ENCODE measurements at regions not wholly inside any gene's neighbourhood (a gene's known extent, or its start where the extent isn't known, plus 50 kb on each side); places are given as distances from the start of the nearest gene placed in this dataset.
A peak's percentile ranks its signal among the peaks of the same experiment; 100 is the strongest.
"Not testable (repeated sequence)": the region's sequence is repeated elsewhere in the genome, so short reads cannot be mapped to it uniquely, and the experiment has no call there.

DNA sequence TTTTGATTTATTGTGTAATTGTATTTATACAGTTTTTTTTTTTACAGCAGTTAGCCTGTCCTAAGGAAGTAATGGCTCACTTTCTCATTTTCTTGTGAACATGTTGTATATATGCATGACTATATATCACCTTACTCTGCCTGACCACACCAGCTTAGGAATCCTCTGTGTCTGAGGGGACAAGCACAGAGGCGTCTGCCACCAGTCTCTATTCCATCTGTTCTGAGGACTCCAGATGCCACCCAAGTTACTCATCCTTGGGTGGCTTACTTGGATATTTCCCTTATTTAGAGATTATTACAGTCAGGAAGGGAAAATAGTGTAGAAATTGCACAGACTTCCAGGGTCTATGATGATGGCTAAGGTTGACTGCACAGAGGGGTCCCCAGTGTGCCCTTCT lies 256.3 kb upstream of the C9orf72 start:
- Mint-ChIP-seq H3K4me3 (no peak overlapping the region), H3K4me1 (peaks cover 4% of the 10 kb centered on the region)

DNA sequence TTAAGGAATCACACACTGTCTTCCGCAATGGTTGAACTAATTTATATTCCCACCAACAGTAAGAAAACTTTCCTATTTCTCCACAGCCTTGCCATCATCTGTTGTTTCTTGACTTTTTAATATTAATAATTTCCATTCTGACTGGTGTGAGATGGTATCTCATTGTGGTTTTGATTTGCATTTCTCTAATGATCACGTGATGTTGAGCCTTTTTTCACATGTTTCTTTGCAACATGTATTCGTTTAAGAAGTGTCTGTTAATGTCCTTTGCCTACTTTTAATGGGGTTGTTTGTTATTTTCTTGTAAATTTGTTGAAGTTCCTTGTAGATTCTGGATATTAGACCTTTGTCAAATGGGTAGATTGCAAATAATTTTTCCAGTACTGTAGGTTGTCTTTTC lies 258.8 kb upstream of the C9orf72 start:
- not testable (repeated sequence) for H3K36me3 Mint-ChIP-seq (ENCODE audit: low read depth); H3K4me1 Mint-ChIP-seq; H3K4me3 Mint-ChIP-seq; H3K27ac Mint-ChIP-seq; H3K9me3 Mint-ChIP-seq; H3K27me3 Mint-ChIP-seq (ENCODE audit: low read depth)

More for the DNA sequence above, 256.3 kb upstream of the C9orf72 start:
- TF ChIP-seq, protein P1, sequence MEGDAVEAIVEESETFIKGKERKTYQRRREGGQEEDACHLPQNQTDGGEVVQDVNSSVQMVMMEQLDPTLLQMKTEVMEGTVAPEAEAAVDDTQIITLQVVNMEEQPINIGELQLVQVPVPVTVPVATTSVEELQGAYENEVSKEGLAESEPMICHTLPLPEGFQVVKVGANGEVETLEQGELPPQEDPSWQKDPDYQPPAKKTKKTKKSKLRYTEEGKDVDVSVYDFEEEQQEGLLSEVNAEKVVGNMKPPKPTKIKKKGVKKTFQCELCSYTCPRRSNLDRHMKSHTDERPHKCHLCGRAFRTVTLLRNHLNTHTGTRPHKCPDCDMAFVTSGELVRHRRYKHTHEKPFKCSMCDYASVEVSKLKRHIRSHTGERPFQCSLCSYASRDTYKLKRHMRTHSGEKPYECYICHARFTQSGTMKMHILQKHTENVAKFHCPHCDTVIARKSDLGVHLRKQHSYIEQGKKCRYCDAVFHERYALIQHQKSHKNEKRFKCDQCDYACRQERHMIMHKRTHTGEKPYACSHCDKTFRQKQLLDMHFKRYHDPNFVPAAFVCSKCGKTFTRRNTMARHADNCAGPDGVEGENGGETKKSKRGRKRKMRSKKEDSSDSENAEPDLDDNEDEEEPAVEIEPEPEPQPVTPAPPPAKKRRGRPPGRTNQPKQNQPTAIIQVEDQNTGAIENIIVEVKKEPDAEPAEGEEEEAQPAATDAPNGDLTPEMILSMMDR (IDR thresholded peaks at IDR 0.05; ENCODE audit: unreplicated experiment in 3 of 3), result no peak
- Mint-ChIP-seq H3K27me3 (ENCODE audit: low read depth) (no peaks in the 10 kb centered on the region), H3K9me3 (peaks cover 5% of the 10 kb centered on the region), H3K27ac (no peak overlapping the region), H3K36me3 (ENCODE audit: low read depth) (no peaks in the 10 kb centered on the region)

DNA sequence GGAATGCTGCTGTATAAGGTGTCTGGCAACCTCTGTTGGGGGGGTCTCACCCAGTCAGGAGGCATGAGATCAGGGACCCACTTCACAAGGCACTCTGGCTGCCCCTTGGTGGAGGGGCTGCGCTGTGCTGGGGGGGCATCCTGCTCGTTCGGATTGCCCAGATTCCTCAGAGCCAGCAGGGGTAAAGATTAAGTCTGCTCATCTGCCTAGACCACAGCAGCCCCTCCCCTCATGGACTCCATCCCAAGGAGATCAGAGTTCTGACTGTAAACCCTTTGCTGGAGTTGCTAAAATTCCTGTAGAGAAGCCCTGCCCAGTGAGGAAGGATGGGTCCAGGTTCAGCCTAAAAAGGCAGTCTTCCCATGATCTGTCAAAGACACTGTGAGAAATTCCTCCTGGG lies 262.0 kb upstream of the C9orf72 start:
- Mint-ChIP-seq H3K4me3 (no peak overlapping the region), H3K4me1 (peaks cover 6% of the 10 kb centered on the region), H3K9me3 (peaks cover 5% of the 10 kb centered on the region), H3K27ac (no peak overlapping the region), H3K36me3 (ENCODE audit: low read depth) (no peaks in the 10 kb centered on the region), H3K27me3 (ENCODE audit: low read depth) (no peaks in the 10 kb centered on the region)
- TF ChIP-seq, protein P1 (IDR thresholded peaks at IDR 0.05; ENCODE audit: unreplicated experiment in 3 of 3), result no peak

DNA sequence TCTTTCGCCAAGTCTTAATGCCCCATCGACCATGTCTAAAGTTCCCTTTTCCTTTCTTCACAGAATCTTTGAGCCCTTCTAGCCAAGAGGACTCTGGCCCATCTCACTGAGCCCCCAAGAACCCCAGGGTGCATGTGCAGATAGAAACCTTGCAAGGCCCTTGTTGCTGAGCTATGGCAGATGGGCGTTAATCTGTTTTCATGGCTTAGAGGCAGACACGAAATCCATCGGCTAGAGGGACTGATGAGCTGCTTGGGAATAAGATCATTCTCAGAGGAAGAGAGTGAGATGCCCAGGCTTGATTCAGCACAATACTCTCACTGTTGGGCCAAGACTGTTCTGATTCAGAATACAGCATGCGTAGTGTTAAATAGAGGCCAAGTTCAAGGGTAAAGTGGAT lies 262.5 kb upstream of the C9orf72 start:
- no peak overlapping the region for H3K4me3 Mint-ChIP-seq
- H3K27me3 Mint-ChIP-seq (ENCODE audit: low read depth), result no peaks in the 10 kb centered on the region
- H3K27ac Mint-ChIP-seq, result peak overlapping the region in 2 of 3 experiments; percentile 5 to 64
- H3K36me3 Mint-ChIP-seq (ENCODE audit: low read depth), result no peaks in the 10 kb centered on the region
- TF ChIP-seq, protein P1 (IDR thresholded peaks at IDR 0.05; ENCODE audit: unreplicated experiment in 3 of 3), result no peak
- H3K4me1 Mint-ChIP-seq, result peaks cover 6% of the 10 kb centered on the region
- peaks cover 5% of the 10 kb centered on the region for H3K9me3 Mint-ChIP-seq

DNA sequence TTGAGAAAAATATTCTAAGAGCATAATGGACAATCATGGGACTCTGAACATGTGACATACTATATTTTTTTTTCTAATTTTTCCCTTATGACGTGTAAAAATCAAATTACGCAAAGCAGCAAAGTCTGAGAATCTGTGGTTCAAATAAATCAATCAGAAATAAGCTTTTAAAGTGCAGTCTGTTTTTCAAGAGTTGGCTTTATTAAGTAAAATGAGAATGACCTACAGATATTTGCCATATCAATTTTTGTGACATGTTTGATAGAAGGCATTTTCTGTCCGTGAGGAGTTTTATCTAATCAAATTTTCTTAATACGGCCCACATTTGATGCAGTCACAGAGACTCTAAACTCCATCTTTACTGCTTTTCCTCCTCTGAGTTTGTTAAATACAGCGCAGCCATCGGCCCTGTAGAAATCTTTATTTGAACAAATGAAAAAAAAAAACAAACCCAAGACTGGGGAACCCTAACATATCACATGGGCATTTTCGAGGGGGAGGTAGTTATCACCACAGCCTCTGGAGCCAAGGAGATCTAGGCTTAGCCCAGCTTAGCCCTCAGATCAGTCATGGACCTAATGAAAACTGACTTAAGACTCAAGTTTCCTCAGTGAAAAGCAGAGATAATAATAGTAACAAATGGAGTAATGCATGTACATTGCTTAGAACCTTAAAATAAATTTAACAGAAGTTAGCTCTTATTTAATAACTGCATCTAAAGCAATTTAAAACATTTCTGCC lies 263.6 kb upstream of the C9orf72 start:
- H3K4me1 Mint-ChIP-seq, result peaks cover 8% of the 10 kb centered on the region
- H3K36me3 Mint-ChIP-seq (ENCODE audit: low read depth), result no peaks in the 10 kb centered on the region
- no peaks in the 10 kb centered on the region for H3K27me3 Mint-ChIP-seq (ENCODE audit: low read depth)
- no peak overlapping the region for H3K27ac Mint-ChIP-seq
- no peak overlapping the region for H3K4me3 Mint-ChIP-seq
- TF ChIP-seq, protein P1 (IDR thresholded peaks at IDR 0.05; ENCODE audit: unreplicated experiment in 3 of 3), result no peak
- H3K9me3 Mint-ChIP-seq, result peaks cover 5% of the 10 kb centered on the region

DNA sequence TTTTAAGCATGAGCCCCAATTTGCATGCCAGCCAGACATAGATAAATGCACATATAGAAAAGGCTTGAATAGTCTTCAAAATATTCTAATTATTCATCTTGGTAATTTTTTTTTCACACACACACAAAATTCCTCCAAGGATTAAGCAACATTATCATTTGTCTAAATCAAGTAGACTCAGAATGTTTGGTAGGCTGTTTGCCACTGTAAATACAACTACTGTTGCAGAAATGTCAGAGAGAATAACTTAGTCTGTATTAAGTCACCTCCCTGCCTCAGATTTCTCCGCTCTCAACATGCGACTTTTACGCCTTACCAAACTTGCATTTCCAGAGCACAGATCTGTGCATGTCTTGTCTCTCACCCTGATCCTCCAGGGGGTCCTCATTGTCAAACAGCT lies 265.6 kb upstream of the C9orf72 start:
- Mint-ChIP-seq H3K4me1 (peaks cover 12% of the 10 kb centered on the region), H3K9me3 (no peaks in the 10 kb centered on the region), H3K27me3 (ENCODE audit: low read depth) (no peaks in the 10 kb centered on the region), H3K36me3 (ENCODE audit: low read depth) (no peaks in the 10 kb centered on the region), H3K4me3 (no peak overlapping the region), H3K27ac (no peak overlapping the region)
- TF ChIP-seq, protein P1 (IDR thresholded peaks at IDR 0.05; ENCODE audit: unreplicated experiment in 3 of 3), result no peak

DNA sequence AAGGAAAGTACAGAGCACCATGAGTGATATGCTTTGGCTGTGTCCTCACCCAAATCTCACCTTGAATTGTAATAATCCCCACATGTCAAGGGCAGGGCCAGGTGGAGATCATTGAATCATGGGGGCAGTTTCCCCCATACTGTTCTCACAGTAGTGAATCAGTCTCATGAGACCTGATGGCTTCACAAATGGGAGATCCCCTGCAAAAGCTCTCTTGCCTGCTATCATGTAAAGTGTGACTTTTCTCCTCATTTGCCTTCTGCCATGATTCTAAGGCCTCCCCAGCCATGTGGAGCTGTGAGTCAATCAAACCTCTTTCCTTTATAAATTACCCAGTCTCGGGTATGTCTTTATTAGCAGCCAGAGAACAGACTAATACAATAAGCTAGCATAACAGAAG lies 266.5 kb upstream of the C9orf72 start:
- not testable (repeated sequence) for H3K9me3 Mint-ChIP-seq; H3K27ac Mint-ChIP-seq; H3K4me3 Mint-ChIP-seq; H3K27me3 Mint-ChIP-seq (ENCODE audit: low read depth); H3K36me3 Mint-ChIP-seq (ENCODE audit: low read depth)
- H3K4me1 Mint-ChIP-seq, result peaks cover 12% of the 10 kb centered on the region
